ENCODE measurements at regions not wholly inside any gene's neighbourhood (a gene's known extent, or its start where the extent isn't known, plus 50 kb on each side); places are given as distances from the start of the nearest gene placed in this dataset.
"Not testable (repeated sequence)": the region's sequence is repeated elsewhere in the genome, so short reads cannot be mapped to it uniquely, and the experiment has no call there.

- Mint-ChIP-seq H3K4me1 (no peaks in the 10 kb centered on the region), H3K27ac (no peak overlapping the region), H3K4me3 (no peak overlapping the region), H3K27me3 (no peaks in the 10 kb centered on the region), H3K36me3 (ENCODE audit: low read depth) (no peaks in the 10 kb centered on the region), H3K9me3 (ENCODE audit: low read depth) (peaks cover 2% of the 10 kb centered on the region)
- DNase-seq: no peak
- ChIA-PET POLR2A (no interaction called here), CTCF (no interaction called here)
- ATAC-seq: no peak
- intact Hi-C loops (cut with DNase I, micrococcal nuclease): no loop called here
These were observed 767.1 kb downstream of the KCNA4 start for GRCh38 chr11:29249713-29250112.

DNA sequence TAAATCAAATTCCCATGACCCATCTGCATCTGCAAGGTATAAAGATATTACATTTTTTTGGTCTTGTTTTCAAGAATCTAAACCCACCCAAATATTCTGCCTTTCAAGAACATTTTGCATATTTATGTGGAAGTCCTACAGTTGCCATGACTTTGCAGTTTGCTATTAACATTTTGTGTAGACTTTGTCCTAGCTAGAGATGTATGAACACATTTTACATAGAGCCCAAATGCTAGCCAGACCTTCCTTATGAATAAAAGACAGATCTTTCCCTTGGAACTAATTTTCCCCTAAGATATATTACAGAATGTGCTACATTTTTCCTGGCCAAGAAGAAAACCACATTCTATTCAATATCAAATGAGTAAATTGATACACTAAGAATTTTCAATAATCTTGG is 772.5 kb downstream of the KCNA4 start:
- ATAC-seq (no peak), DNase-seq (no peak)
- Mint-ChIP-seq H3K27me3 (no peaks in the 10 kb centered on the region), H3K27ac (no peak overlapping the region), H3K9me3 (ENCODE audit: low read depth) (no peaks in the 10 kb centered on the region), H3K36me3 (ENCODE audit: low read depth) (no peaks in the 10 kb centered on the region), H3K4me1 (no peaks in the 10 kb centered on the region), H3K4me3 (no peak overlapping the region)
- ChIA-PET CTCF (no interaction called here), POLR2A (no interaction called here)
- intact Hi-C loops (cut with DNase I, micrococcal nuclease): no loop called here

DNA sequence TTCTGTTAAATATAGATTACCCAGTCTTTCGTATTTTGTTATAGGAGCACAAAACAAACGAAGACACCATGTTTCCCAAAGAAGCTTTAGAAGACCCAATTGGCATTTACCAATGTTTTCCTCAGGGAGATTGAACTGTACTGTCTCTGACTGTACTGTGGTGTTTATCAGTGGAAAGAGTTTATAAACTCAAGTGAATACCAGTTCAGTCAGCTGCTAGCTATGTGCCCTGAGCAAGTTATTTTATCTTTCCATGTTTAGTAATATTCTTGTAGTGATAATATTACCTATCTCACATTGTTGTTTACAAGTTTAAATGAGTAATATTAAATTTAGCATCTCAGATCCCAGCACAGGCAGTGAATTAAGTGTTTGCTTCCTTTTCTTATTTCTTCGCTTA is 773.2 kb downstream of the KCNA4 start:
- DNase-seq (no peak), ATAC-seq (no peak)
- Mint-ChIP-seq H3K27me3 (no peaks in the 10 kb centered on the region), H3K9me3 (ENCODE audit: low read depth) (no peaks in the 10 kb centered on the region), H3K27ac (no peak overlapping the region), H3K4me1 (no peaks in the 10 kb centered on the region), H3K36me3 (ENCODE audit: low read depth) (no peaks in the 10 kb centered on the region), H3K4me3 (no peak overlapping the region)
- ChIA-PET CTCF (no interaction called here), POLR2A (no interaction called here)
- intact Hi-C loops (cut with DNase I, micrococcal nuclease): no loop called here

DNA sequence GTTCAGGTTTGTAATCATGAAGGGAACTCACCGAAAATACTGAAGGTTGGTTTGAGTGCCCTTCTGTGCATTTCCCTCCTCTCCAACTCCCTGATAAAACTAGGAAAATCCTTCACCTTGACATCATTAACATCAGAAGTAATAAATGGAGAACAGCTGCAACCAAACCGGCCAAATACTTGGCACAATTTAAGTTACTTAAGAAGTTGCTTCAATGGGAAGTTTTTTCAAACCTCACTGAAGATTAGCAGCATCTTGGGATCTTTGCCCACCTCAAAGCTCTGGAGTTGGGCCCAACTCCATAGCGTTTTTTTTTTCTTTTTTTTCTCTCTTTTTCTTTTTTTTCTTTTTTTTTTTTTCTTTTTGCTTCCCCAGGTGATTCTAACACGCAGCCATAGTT is 784.8 kb downstream of the KCNA4 start:
- Mint-ChIP-seq H3K9me3 (ENCODE audit: low read depth) (peaks cover 16% of the 10 kb centered on the region), H3K36me3 (ENCODE audit: low read depth) (no peaks in the 10 kb centered on the region)

DNA sequence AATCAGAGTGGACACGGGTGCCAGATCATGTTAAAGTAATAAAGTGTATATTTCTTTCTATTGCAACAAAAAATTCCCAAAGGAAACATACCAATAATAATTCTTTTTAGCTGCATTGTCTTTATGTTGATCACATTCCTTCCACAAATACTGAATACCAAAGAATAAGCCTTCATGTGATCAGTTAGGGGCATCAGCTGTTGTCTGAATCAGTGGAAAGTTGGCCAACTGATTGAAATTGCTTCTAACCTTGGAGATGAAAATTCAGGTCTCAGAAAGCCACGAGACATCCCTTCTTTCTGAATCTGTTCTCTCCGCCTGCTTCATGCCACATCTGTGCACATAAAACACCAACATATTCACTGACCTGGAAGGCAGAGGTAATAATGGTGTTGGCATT is 785.2 kb downstream of the KCNA4 start:
- no peak overlapping the region for H3K4me3 Mint-ChIP-seq
- ChIA-PET CTCF (no interaction called here), POLR2A (no interaction called here)
- ATAC-seq (no peak), DNase-seq (no peak)
- H3K36me3 Mint-ChIP-seq (ENCODE audit: low read depth): no peaks in the 10 kb centered on the region
- H3K27me3 Mint-ChIP-seq: no peaks in the 10 kb centered on the region
- no peaks in the 10 kb centered on the region for H3K4me1 Mint-ChIP-seq
- intact Hi-C loops (cut with DNase I, micrococcal nuclease): no loop called here
- H3K27ac Mint-ChIP-seq: no peak overlapping the region
- peaks cover 16% of the 10 kb centered on the region for H3K9me3 Mint-ChIP-seq (ENCODE audit: low read depth)

More for the DNA sequence above, 784.8 kb downstream of the KCNA4 start:
- ATAC-seq: no peak
- ChIA-PET POLR2A (no interaction called here), CTCF (no interaction called here)
- Mint-ChIP-seq H3K27ac (no peak overlapping the region), H3K27me3 (no peaks in the 10 kb centered on the region), H3K4me3 (no peak overlapping the region), H3K4me1 (no peaks in the 10 kb centered on the region)
- DNase-seq: no peak
- intact Hi-C loops (cut with DNase I, micrococcal nuclease): no loop called here

DNA sequence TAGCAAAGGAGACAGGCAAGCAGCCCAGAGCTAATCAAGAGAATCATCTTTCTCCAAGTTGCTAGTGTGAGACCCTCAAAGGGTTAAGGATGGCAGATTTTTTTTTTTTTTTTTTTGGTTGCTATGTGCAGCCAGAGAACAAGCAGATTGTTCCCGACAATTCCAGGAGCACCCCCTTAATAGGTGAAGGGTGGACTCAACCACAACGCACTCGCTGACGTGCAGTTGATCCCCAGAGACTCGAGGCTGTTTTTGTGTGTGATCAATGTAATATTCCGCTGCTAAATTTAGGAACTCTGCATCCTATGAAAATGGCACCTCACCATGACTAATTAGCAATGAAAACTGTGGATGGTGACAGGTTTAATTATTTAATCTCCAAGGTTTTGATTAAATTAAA is 789.0 kb downstream of the KCNA4 start:
- POLR2A ChIA-PET: no interaction called here
- intact Hi-C loops (cut with DNase I, micrococcal nuclease): no loop called here

DNA sequence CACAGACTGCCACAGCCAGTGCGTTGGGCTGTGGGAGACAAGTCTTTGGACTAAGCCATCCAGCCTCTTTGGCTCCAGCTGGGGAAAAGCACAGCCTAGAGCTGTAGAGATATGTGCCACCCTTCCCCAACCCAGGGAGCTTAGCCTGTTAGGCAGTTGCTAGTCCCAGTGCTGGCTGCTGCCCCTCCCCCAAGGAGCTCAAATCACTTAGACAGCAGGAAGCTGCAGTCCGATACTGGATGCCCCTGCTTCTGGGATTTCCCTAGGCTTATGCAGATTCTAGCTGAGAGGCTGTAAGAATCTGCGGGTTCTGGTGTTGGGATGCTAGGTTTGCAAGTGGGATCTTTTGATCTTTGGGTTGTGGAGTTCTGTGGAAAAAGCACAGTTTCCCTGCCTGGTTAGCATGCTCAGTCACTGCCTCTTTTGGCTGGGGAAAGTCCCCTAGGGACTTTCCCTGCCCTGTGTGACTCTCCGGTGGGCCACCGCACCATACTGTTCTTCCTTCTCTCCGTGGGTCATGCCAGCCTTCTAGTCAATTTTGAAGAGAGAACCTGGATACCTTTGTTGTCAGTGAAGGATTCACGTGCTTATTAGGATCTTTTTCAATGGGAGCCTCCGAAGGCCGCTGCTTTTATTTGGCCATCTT is 792.0 kb downstream of the KCNA4 start:
- no peaks in the 10 kb centered on the region for H3K36me3 Mint-ChIP-seq (ENCODE audit: low read depth)
- intact Hi-C loops (cut with DNase I, micrococcal nuclease): no loop called here
- POLR2A ChIA-PET: no interaction called here
- no peak overlapping the region for H3K4me3 Mint-ChIP-seq
- peaks cover 22% of the 10 kb centered on the region for H3K9me3 Mint-ChIP-seq (ENCODE audit: low read depth)
- no peak for ATAC-seq
- H3K4me1 Mint-ChIP-seq: no peaks in the 10 kb centered on the region
- H3K27ac Mint-ChIP-seq: no peak overlapping the region
- no peak for DNase-seq
- no peaks in the 10 kb centered on the region for H3K27me3 Mint-ChIP-seq
- CTCF ChIA-PET: no interaction called here

More for the DNA sequence above, 789.0 kb downstream of the KCNA4 start:
- Mint-ChIP-seq H3K36me3 (ENCODE audit: low read depth) (no peaks in the 10 kb centered on the region), H3K9me3 (ENCODE audit: low read depth) (peaks cover 12% of the 10 kb centered on the region), H3K4me3 (no peak overlapping the region), H3K4me1 (no peaks in the 10 kb centered on the region), H3K27ac (no peak overlapping the region), H3K27me3 (no peaks in the 10 kb centered on the region)
- DNase-seq: no peak
- no peak for ATAC-seq
- CTCF ChIA-PET: no interaction called here

- H3K27me3 Mint-ChIP-seq; intact Hi-C loops (cut with DNase I, micrococcal nuclease); CTCF ChIA-PET; H3K4me1 Mint-ChIP-seq; ATAC-seq; H3K27ac Mint-ChIP-seq; H3K36me3 Mint-ChIP-seq (ENCODE audit: low read depth); H3K4me3 Mint-ChIP-seq; POLR2A ChIA-PET; DNase-seq: not testable (repeated sequence)
- peaks cover 20% of the 10 kb centered on the region for H3K9me3 Mint-ChIP-seq (ENCODE audit: low read depth)
These were observed 797.3 kb downstream of the KCNA4 start for GRCh38 chr11:29219531-29219930.

DNA sequence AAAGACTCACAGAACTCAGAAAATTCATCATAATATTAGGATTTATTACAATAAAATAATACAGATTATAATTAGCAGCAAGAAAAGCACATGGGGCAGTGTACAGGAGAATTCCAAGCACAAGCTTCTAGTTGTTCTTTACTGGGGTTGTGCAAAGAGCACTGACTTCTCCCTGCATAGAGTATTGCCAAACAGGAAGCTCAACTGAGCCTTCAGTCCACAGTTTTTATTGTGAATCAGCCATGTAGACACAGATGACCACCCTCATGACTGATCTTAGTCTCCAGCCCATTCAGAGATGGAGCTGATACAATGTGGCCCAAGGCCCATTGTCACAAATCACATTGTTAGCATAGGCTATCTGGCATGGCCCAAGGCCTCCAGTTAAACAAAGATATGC is 798.9 kb downstream of the KCNA4 start:
- Mint-ChIP-seq H3K4me3 (no peak overlapping the region), H3K27ac (no peak overlapping the region), H3K27me3 (no peaks in the 10 kb centered on the region), H3K36me3 (ENCODE audit: low read depth) (no peaks in the 10 kb centered on the region), H3K9me3 (ENCODE audit: low read depth) (peaks cover 17% of the 10 kb centered on the region), H3K4me1 (no peaks in the 10 kb centered on the region)
- DNase-seq (no peak), ATAC-seq (no peak)
- intact Hi-C loops (cut with DNase I, micrococcal nuclease): no loop called here
- ChIA-PET CTCF (no interaction called here), POLR2A (no interaction called here)

DNA sequence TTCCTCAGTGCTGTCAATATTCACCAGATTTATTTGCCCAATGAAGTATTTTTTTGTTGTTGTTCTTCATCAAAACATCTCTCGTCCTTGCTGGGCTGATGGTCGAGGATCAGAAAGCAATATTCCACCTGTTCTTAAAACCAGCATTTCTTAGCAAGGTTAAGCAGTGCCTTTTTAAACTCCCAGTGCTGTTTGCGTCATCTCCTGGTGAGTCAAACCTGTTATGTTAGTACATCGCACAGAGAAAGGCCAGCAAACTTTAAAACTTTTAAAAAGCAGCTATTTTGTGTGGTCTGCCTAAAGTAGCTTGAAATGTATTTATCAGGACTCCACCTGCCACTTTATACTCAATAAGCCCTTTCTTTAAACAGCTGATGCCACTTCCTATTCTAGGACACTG is 802.0 kb downstream of the KCNA4 start:
- Mint-ChIP-seq H3K4me1 (no peaks in the 10 kb centered on the region), H3K27me3 (no peaks in the 10 kb centered on the region), H3K27ac (no peak overlapping the region), H3K9me3 (ENCODE audit: low read depth) (peaks cover 4% of the 10 kb centered on the region), H3K4me3 (no peak overlapping the region), H3K36me3 (ENCODE audit: low read depth) (no peaks in the 10 kb centered on the region)
- no peak for DNase-seq
- ATAC-seq: no peak
- CTCF ChIA-PET: no interaction called here
- intact Hi-C loops (cut with DNase I, micrococcal nuclease): no loop called here
- POLR2A ChIA-PET: no interaction called here

- peaks cover 5% of the 10 kb centered on the region for H3K9me3 Mint-ChIP-seq (ENCODE audit: low read depth)
- POLR2A ChIA-PET: no interaction called here
- H3K36me3 Mint-ChIP-seq (ENCODE audit: low read depth): no peaks in the 10 kb centered on the region
- no peaks in the 10 kb centered on the region for H3K4me1 Mint-ChIP-seq
- intact Hi-C loops (cut with DNase I, micrococcal nuclease): no loop called here
- ATAC-seq (no peak), DNase-seq (no peak)
- H3K27ac Mint-ChIP-seq: no peak overlapping the region
- CTCF ChIA-PET: no interaction called here
- no peaks in the 10 kb centered on the region for H3K27me3 Mint-ChIP-seq
- H3K4me3 Mint-ChIP-seq: no peak overlapping the region
These were observed 805.6 kb downstream of the KCNA4 start for GRCh38 chr11:29211202-29211601.

GRCh38 chr11:29210426-29210825 is 806.4 kb downstream of the KCNA4 start:
- POLR2A ChIA-PET: no interaction called here
- H3K36me3 Mint-ChIP-seq (ENCODE audit: low read depth): no peaks in the 10 kb centered on the region
- no peak overlapping the region for H3K4me3 Mint-ChIP-seq
- peaks cover 5% of the 10 kb centered on the region for H3K9me3 Mint-ChIP-seq (ENCODE audit: low read depth)
- H3K27me3 Mint-ChIP-seq: no peaks in the 10 kb centered on the region
- no peak for ATAC-seq
- CTCF ChIA-PET: no interaction called here
- no peaks in the 10 kb centered on the region for H3K4me1 Mint-ChIP-seq
- intact Hi-C loops (cut with DNase I, micrococcal nuclease): no loop called here
- H3K27ac Mint-ChIP-seq: no peak overlapping the region
- DNase-seq: no peak

DNA sequence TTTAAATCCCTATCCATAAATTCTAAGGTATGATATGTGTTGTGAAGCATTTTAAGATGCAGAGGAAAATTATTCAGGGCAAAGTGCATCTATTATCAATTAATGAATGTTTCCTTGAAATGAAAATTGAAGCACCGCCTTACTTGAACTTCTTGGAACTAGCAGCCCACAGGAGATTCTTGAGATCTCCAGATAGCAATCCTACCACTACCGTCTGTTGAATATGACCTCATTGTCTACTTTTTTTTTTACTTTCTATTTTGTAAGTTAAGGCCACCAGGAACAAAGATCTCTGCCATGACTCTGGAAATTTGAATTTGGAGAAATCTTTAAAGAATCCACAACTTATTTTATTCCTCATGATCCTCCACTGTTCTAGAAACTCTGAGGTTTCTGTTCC is 808.7 kb downstream of the KCNA4 start:
- ChIA-PET CTCF (no interaction called here), POLR2A (no interaction called here)
- Mint-ChIP-seq H3K4me1 (no peaks in the 10 kb centered on the region), H3K27ac (no peak overlapping the region), H3K36me3 (ENCODE audit: low read depth) (no peaks in the 10 kb centered on the region), H3K27me3 (no peaks in the 10 kb centered on the region), H3K9me3 (ENCODE audit: low read depth) (peaks cover 8% of the 10 kb centered on the region), H3K4me3 (no peak overlapping the region)
- ATAC-seq (no peak), DNase-seq (no peak)
- intact Hi-C loops (cut with DNase I, micrococcal nuclease): no loop called here

All from activated CD4-positive, alpha-beta T cell treated with anti-CD3 and anti-CD28 coated beads for 36 hours (primary cell).